ENCODE measurements at regions not wholly inside any gene's neighbourhood (a gene's known extent, or its start where the extent isn't known, plus 50 kb on each side); places are given as distances from the start of the nearest gene placed in this dataset.

- TF ChIP-seq PHB (CRISPR knock-in tag; IDR thresholded peaks at IDR 0.05): no peak
Measured at GRCh38 chr3:117880638-117881037, 1154.0 kb downstream of the IGSF11 start (continued).

- in situ Hi-C loops (cut with MboI) (no loop called here), intact Hi-C loops (cut with micrococcal nuclease) (no loop called here)
- 0% methylated on average over 2 of the region's 2 CpGs for WGBS (ENCODE audit: insufficient coverage, low coverage, missing lambda C conversion rate)
- Histone ChIP-seq H3K36me3 (ENCODE audit: control insufficient read depth, insufficient read depth, low read length) (no peaks in the 10 kb centered on the region), H3K9me1 (ENCODE audit: control insufficient read depth, insufficient read depth, low read length) (no peaks in the 10 kb centered on the region), H3K4me3 (no peak overlapping the region), H2AFZ (ENCODE audit: low read depth, low read length) (no peak overlapping the region), H3K9me3 (replicated peaks; ENCODE audit: control insufficient read depth, insufficient read depth, low read depth, low read length) (no peaks in the 10 kb centered on the region), H3K9ac (ENCODE audit: insufficient read depth in 1 of 2, low read depth in 2 of 2, low read length in 2 of 2) (no peak overlapping the region), H4K20me1 (replicated peaks; ENCODE audit: control insufficient read depth, insufficient read depth, low read length) (no peaks in the 10 kb centered on the region), H3K4me2 (ENCODE audit: insufficient read depth, low read length) (no peak overlapping the region), H3K27ac (ENCODE audit: extremely low read depth, low read depth, low read length) (no peak overlapping the region), H3K27me3 (ENCODE audit: control insufficient read depth in 2 of 2, insufficient read depth in 2 of 2, low read length in 2 of 2) (no peaks in the 10 kb centered on the region), H3K4me1 (replicated peaks in 1 of 2; ENCODE audit: control insufficient read depth in 2 of 2, insufficient read depth in 2 of 2, low read length in 2 of 2) (no peaks in the 10 kb centered on the region), H3K79me2 (ENCODE audit: control insufficient read depth, insufficient read depth, low read length) (no peaks in the 10 kb centered on the region)
- POLR2A ChIA-PET: no interaction called here
- ATAC-seq (no peak), DNase-seq (ENCODE audit: extremely low read depth in 1 of 4, low spot score in 3 of 4) (no peak), FAIRE-seq (no peak)
- no TSS peak for BruUV-seq (replicated peaks)
- CTCF ChIA-PET (ENCODE audit: low intra/inter-chr PET ratio): no interaction called here
- TF ChIP-seq PHF20 (IDR thresholded peaks at IDR 0.05; ENCODE audit: partially characterized antibody) (no peak), CHD4 (IDR thresholded peaks at IDR 0.05; ENCODE audit: insufficient read depth, insufficient replicate concordance, low read depth, low read length, poor library complexity, severe bottlenecking) (no peak), BCOR (IDR thresholded peaks at IDR 0.05) (no peak), PTRF (tag; IDR thresholded peaks at IDR 0.05) (no peak), NUFIP1 (IDR thresholded peaks at IDR 0.05; ENCODE audit: partially characterized antibody) (no peak), ZNF449 (CRISPR knock-in tag; IDR thresholded peaks at IDR 0.05) (no peak), FOXK1 (CRISPR knock-in tag; IDR thresholded peaks at IDR 0.05; ENCODE audit: borderline replicate concordance) (no peak), ID3 (CRISPR knock-in tag; IDR thresholded peaks at IDR 0.05) (no peak), ID3 (tag; IDR thresholded peaks at IDR 0.05) (no peak), DNMT1 (IDR thresholded peaks at IDR 0.05) (no peak), RBM22 (IDR thresholded peaks at IDR 0.05; ENCODE audit: low read depth, low read length, poor library complexity, severe bottlenecking) (no peak), HNRNPUL1 (IDR thresholded peaks at IDR 0.05; ENCODE audit: low read length) (no peak), ZKSCAN8 (CRISPR knock-in tag; IDR thresholded peaks at IDR 0.05) (no peak), ZBTB12 (CRISPR knock-in tag; IDR thresholded peaks at IDR 0.05) (no peak), SRF (CRISPR knock-in tag; IDR thresholded peaks at IDR 0.05) (no peak)
Measured at GRCh38 chr3:117881210-117881609, 1153.4 kb downstream of the IGSF11 start.

All from K562 (cell line).